ENCODE measurements at regions not wholly inside any gene's neighbourhood (a gene's known extent, or its start where the extent isn't known, plus 50 kb on each side); places are given as distances from the start of the nearest gene placed in this dataset.

DNA sequence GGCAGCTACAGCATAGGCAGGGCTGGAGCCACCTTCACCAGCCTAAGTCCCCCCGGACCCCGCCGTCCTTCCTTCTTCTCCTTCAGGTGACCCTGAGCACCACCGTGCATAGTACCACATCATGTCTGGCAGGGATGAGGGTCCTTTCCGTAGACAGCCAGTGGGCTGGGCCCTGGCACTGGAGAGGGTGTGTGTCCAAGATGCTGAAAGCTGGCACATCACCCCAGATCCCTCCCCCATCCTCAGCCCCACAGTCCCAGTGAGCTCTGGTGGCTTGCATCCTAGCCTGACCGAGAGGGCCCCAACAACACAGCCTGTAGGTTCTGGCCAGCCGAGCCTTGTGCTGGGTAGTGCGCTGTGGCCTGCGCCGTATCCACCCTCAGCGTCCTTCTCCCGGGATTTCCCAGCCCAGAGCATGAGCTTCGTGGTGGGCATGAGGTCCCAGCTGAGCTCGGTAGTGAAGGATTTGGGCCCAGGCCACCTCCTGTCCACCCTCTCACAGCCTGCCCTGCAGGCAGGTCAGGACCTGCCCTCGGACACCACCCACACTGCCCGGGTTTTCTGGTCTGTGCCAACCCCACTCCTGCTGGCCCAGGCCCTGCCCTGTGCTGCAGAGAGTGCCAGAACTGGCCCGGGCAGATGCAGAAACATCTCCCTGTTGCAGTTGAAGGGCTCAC, 1124.3 kb downstream of the BRD1 start:
- TF ChIP-seq, protein P1, sequence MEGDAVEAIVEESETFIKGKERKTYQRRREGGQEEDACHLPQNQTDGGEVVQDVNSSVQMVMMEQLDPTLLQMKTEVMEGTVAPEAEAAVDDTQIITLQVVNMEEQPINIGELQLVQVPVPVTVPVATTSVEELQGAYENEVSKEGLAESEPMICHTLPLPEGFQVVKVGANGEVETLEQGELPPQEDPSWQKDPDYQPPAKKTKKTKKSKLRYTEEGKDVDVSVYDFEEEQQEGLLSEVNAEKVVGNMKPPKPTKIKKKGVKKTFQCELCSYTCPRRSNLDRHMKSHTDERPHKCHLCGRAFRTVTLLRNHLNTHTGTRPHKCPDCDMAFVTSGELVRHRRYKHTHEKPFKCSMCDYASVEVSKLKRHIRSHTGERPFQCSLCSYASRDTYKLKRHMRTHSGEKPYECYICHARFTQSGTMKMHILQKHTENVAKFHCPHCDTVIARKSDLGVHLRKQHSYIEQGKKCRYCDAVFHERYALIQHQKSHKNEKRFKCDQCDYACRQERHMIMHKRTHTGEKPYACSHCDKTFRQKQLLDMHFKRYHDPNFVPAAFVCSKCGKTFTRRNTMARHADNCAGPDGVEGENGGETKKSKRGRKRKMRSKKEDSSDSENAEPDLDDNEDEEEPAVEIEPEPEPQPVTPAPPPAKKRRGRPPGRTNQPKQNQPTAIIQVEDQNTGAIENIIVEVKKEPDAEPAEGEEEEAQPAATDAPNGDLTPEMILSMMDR (IDR thresholded peaks at IDR 0.05; ENCODE audit: unreplicated experiment in 3 of 3): no peak
- H3K9me3 Mint-ChIP-seq: no peaks in the 10 kb centered on the region

DNA sequence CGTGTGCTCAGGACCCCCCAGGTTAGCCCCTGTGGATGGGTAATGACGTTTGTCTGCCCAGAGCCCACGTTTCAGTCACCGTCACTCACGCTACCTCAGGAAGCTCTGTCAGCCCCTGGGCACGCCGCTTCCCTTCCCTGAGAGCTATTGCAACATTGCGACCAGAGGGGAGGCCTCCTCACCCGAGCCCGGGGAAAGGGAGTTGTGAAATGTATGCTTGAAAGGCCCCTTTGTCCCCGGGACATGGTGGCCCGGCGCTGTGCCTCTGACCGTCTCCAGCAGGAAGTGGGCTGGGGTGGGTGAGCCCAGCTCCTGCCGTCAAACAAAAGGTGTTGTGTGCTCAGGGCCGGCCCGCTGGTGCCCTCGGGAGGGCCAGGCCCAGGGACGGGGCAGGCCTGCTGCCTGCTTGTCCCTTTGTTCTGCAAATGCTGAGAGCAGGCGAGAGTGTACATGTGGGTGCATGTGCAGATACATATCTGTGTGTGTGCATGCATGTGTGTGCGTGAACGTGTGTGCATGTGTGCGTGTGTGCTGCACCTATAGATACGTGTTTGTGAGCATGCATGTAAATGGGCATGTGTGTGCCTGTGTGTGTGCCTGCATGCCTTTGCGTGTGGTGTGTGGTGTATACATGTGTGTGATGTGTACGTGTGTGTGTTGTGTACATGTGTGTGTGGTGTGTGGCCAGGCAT, 1125.0 kb downstream of the BRD1 start:
- H3K36me3 Mint-ChIP-seq (ENCODE audit: low read depth): no peaks in the 10 kb centered on the region
- no peak overlapping the region for H3K4me3 Mint-ChIP-seq
- H3K4me1 Mint-ChIP-seq: no peaks in the 10 kb centered on the region
- no peak overlapping the region for H3K27ac Mint-ChIP-seq
- peaks cover 4% of the 10 kb centered on the region for H3K27me3 Mint-ChIP-seq (ENCODE audit: low read depth)
- H3K9me3 Mint-ChIP-seq: no peaks in the 10 kb centered on the region
- TF ChIP-seq, protein P1 (IDR thresholded peaks at IDR 0.05; ENCODE audit: unreplicated experiment in 3 of 3): no peak

More for the DNA sequence above, 1124.3 kb downstream of the BRD1 start:
- Mint-ChIP-seq H3K36me3 (ENCODE audit: low read depth) (no peaks in the 10 kb centered on the region), H3K4me3 (no peak overlapping the region), H3K4me1 (no peaks in the 10 kb centered on the region), H3K27me3 (ENCODE audit: low read depth) (peaks cover 4% of the 10 kb centered on the region), H3K27ac (no peak overlapping the region)

DNA sequence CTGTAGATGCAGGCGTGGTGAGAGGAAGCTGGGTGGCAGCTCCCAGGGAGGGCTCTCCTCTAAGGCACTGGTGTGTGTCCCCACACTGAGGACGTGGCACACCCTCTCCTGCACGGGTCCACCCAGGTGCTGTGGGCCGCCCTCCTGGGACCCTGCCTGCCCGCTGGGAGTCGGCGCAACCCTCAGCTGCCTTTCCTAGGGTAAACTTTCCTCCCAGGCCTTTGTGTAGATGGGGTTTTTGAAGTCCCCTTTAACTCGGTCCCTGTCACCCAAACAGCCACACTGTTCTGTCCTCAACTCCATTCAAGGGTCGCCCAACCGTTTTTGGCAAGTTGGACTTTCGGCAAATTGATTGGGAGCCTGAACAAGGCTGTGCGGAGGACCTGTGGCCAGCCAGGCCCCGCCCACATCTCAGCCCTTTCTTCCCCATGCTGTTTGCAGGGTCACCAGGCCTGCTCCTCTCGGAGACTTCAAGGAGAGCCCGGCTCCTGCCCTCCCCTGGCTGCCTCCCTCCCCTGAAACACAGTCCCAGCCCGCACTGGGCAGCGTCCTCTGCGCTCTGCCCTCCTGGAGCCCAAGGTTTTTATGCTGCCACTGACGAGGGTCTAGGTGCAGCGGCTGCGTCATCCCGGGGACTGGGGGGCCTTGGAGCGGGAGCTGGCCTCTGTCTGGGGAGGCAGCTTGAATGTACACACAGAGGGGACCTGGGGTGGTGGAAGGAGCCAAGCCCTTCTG, 1126.2 kb downstream of the BRD1 start:
- no peaks in the 10 kb centered on the region for H3K36me3 Mint-ChIP-seq (ENCODE audit: low read depth)
- H3K27me3 Mint-ChIP-seq (ENCODE audit: low read depth): peaks cover 4% of the 10 kb centered on the region
- no peak overlapping the region for H3K4me3 Mint-ChIP-seq
- no peaks in the 10 kb centered on the region for H3K4me1 Mint-ChIP-seq
- no peak overlapping the region for H3K27ac Mint-ChIP-seq
- TF ChIP-seq, protein P1 (IDR thresholded peaks at IDR 0.05; ENCODE audit: unreplicated experiment in 3 of 3): no peak
- H3K9me3 Mint-ChIP-seq: no peaks in the 10 kb centered on the region

DNA sequence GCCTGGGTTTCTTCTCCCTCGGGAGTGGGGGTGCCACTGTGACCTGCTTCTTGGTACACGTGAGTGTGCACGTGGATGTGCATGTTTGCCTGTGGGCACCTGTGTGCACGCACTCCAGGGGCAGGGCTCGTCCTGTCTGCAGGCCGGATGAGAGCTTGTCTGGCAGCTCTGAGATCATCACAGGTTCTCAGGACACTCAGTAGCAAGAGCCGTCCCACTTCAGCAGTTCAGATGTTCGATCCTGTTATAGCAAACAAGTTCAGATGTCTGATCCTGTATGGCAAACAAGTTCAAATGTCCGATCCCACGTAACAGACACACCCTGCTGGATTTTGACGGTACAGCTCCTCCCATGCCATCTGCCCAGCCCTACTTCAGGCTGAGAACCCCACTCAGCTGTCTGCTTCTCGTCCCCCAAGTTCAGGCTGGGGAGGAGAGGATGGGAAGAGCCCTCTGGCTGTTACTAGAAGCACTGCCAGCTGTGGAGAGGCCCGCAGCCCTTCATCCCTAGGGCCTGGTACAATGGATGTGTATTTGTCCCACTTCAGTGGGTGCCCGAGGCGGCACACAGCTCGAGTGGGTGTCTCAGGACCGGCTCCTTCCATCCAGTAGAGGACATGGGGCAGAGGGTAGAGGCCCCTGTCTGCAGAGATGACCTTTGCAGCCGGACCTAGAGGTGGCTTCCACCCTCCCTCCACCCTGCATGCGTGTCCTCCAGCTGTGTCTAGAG, 1126.9 kb downstream of the BRD1 start:
- TF ChIP-seq, protein P1 (IDR thresholded peaks at IDR 0.05; ENCODE audit: unreplicated experiment in 3 of 3): no peak
- Mint-ChIP-seq H3K27me3 (ENCODE audit: low read depth) (peaks cover 4% of the 10 kb centered on the region), H3K4me3 (no peak overlapping the region), H3K27ac (no peak overlapping the region), H3K4me1 (no peaks in the 10 kb centered on the region), H3K9me3 (no peaks in the 10 kb centered on the region), H3K36me3 (ENCODE audit: low read depth) (no peaks in the 10 kb centered on the region)

DNA sequence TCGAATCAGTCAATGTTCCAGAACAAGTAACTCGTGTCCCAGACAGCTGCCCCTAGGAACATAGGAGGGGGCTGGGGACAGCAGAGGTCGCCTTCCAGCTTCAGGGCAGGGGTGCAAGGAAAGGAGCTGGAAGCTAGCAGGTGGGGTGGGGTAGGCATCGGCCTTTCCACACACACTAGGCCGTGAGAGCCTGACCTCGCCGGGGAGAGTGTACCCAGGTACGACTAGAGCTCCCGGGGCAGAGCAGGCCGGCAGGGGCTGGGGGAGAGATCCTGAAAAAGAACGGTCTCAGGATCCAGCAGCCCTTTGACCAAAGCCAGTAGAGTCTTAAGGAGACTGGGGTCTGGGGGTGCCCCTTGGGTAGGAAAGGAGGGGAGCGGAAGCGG, 1127.5 kb downstream of the BRD1 start:
- H3K4me3 Mint-ChIP-seq: no peak overlapping the region
- H3K9me3 Mint-ChIP-seq: no peaks in the 10 kb centered on the region
- H3K27me3 Mint-ChIP-seq (ENCODE audit: low read depth): peaks cover 4% of the 10 kb centered on the region
- H3K36me3 Mint-ChIP-seq (ENCODE audit: low read depth): no peaks in the 10 kb centered on the region
- no peak overlapping the region for H3K27ac Mint-ChIP-seq
- peaks cover 3% of the 10 kb centered on the region for H3K4me1 Mint-ChIP-seq
- TF ChIP-seq, protein P1 (IDR thresholded peaks at IDR 0.05; ENCODE audit: unreplicated experiment in 3 of 3): no peak

Measured in nephron (organoid).